ENCODE measurements at regions not wholly inside any gene's neighbourhood (a gene's known extent, or its start where the extent isn't known, plus 50 kb on each side); places are given as distances from the start of the nearest gene placed in this dataset.

- Histone ChIP-seq H3K9me3 (ENCODE audit: control insufficient read depth, insufficient read depth, low read depth, low read length) (no peaks in the 10 kb centered on the region), H3K27ac (ENCODE audit: low read length) (no peak overlapping the region), H3K4me3 (ENCODE audit: low read depth in 2 of 2, low read length in 2 of 2) (no peak overlapping the region), H3K4me1 (ENCODE audit: control insufficient read depth, insufficient read depth, low read length) (no peaks in the 10 kb centered on the region), H3K27me3 (ENCODE audit: control insufficient read depth, insufficient read depth, low read length) (no peaks in the 10 kb centered on the region), H3K36me3 (ENCODE audit: control insufficient read depth, insufficient read depth, low read length) (no peaks in the 10 kb centered on the region)
- TF ChIP-seq POLR2AphosphoS5 (IDR thresholded peaks at IDR 0.05; ENCODE audit: low read depth, low read length) (no peak), TCF7L2 (IDR thresholded peaks at IDR 0.05; ENCODE audit: low read depth, low read length) (no peak), REST (IDR thresholded peaks at IDR 0.05; ENCODE audit: insufficient read depth in 1 of 2, low read depth in 2 of 2, low read length in 1 of 2) (no peak), CTCF (IDR thresholded peaks at IDR 0.05) (no peak), SIN3A (IDR thresholded peaks at IDR 0.05; ENCODE audit: borderline replicate concordance, insufficient read depth, low read depth, low read length) (no peak)
- intact Hi-C loops (cut with micrococcal nuclease; ENCODE audit: unreplicated experiment), result no loop called here
- ChIA-PET CTCF (no interaction called here), POLR2A (no interaction called here)
- DNase-seq (ENCODE audit: low read depth, low spot score) (no peak), ATAC-seq (no peak)
- in situ Hi-C loops (cut with HindIII; ENCODE audit: low pct_unique_long_range_greater_than_20kb, low sequenced_read_pairs), result no loop called here
- BruUV-seq (replicated peaks), result no TSS peak
These were observed 725.6 kb upstream of the SLITRK5 start for GRCh38 chr13:86945584-86945983.

GRCh38 chr13:86946734-86947133 lies 724.4 kb upstream of the SLITRK5 start:
- Histone ChIP-seq H3K27ac (ENCODE audit: low read length) (no peak overlapping the region), H3K4me3 (ENCODE audit: low read depth in 2 of 2, low read length in 2 of 2) (no peak overlapping the region), H3K4me1 (ENCODE audit: control insufficient read depth, insufficient read depth, low read length) (no peaks in the 10 kb centered on the region), H3K9me3 (ENCODE audit: control insufficient read depth, insufficient read depth, low read depth, low read length) (no peaks in the 10 kb centered on the region), H3K27me3 (ENCODE audit: control insufficient read depth, insufficient read depth, low read length) (no peaks in the 10 kb centered on the region), H3K36me3 (ENCODE audit: control insufficient read depth, insufficient read depth, low read length) (no peaks in the 10 kb centered on the region)
- in situ Hi-C loops (cut with HindIII; ENCODE audit: low pct_unique_long_range_greater_than_20kb, low sequenced_read_pairs) (no loop called here), intact Hi-C loops (cut with micrococcal nuclease; ENCODE audit: unreplicated experiment) (no loop called here)
- no TSS peak for BruUV-seq (replicated peaks)
- ChIA-PET CTCF (no interaction called here), POLR2A (no interaction called here)
- no peak for ATAC-seq
- no peak for DNase-seq (ENCODE audit: low read depth, low spot score)
- TF ChIP-seq CTCF (IDR thresholded peaks at IDR 0.05) (no peak), SIN3A (IDR thresholded peaks at IDR 0.05; ENCODE audit: borderline replicate concordance, insufficient read depth, low read depth, low read length) (no peak), REST (IDR thresholded peaks at IDR 0.05; ENCODE audit: insufficient read depth in 1 of 2, low read depth in 2 of 2, low read length in 1 of 2) (no peak), TCF7L2 (IDR thresholded peaks at IDR 0.05; ENCODE audit: low read depth, low read length) (no peak), POLR2AphosphoS5 (IDR thresholded peaks at IDR 0.05; ENCODE audit: low read depth, low read length) (no peak)
